Panc1 (cell line): ENCODE measurements at regions not wholly inside any gene's neighbourhood (a gene's known extent, or its start where the extent isn't known, plus 50 kb on each side); places are given as distances from the start of the nearest gene placed in this dataset.
"Not testable (repeated sequence)": the region's sequence is repeated elsewhere in the genome, so short reads cannot be mapped to it uniquely, and the experiment has no call there.

ENCODE experiments used
- CTCF ChIP-seq: fragments of 450-650 bp; IDR thresholded peaks from 2 replicates; pipeline ENCODE4 v1.5.1; 2017; ENCODE audit warnings: mild to moderate bottlenecking
- POLR2AphosphoS5 ChIP-seq: IDR thresholded peaks from 2 replicates; pipeline ENCODE4 v1.6.1; 2012; ENCODE audit warnings: mild to moderate bottlenecking, low read depth, low read length, moderate library complexity

DNA sequence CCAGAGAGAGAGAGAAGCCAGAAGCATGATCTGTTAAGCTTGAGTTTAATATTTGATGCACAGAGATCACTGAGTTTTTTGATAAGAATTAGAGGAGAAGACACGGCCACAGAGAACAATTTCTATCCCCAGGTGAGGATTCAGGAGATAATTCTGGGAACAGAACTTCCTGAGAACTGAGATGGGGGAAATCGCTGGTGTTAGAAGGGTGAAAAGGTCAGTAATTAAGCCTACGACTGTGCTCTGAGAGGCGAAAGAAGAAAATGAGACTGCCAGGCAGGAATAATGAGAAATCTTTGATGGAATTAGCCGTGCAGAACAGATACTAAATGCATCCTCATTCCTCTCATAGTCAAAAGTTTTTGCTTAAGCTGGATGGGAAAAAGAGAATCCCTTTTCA is 61.9 kb upstream of the EEF2KMT start:
- not testable (repeated sequence) for TF ChIP-seq POLR2AphosphoS5, CTCF
